ENCODE measurements at regions not wholly inside any gene's neighbourhood (a gene's known extent, or its start where the extent isn't known, plus 50 kb on each side); places are given as distances from the start of the nearest gene placed in this dataset.

- TF ChIP-seq, protein P1, sequence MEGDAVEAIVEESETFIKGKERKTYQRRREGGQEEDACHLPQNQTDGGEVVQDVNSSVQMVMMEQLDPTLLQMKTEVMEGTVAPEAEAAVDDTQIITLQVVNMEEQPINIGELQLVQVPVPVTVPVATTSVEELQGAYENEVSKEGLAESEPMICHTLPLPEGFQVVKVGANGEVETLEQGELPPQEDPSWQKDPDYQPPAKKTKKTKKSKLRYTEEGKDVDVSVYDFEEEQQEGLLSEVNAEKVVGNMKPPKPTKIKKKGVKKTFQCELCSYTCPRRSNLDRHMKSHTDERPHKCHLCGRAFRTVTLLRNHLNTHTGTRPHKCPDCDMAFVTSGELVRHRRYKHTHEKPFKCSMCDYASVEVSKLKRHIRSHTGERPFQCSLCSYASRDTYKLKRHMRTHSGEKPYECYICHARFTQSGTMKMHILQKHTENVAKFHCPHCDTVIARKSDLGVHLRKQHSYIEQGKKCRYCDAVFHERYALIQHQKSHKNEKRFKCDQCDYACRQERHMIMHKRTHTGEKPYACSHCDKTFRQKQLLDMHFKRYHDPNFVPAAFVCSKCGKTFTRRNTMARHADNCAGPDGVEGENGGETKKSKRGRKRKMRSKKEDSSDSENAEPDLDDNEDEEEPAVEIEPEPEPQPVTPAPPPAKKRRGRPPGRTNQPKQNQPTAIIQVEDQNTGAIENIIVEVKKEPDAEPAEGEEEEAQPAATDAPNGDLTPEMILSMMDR (IDR thresholded peaks at IDR 0.05 in 2 of 3, conservative IDR thresholded peaks at IDR 0.05 in 1 of 3; ENCODE audit: borderline replicate concordance in 1 of 3, insufficient read depth in 1 of 3, low read depth in 2 of 3, low read length in 2 of 3) = peak in 2 of 3 experiments; percentile 23 to 44; a peak in 3 of 6 replicates
- TF ChIP-seq EZH2phosphoT487 (IDR thresholded peaks at IDR 0.05; ENCODE audit: borderline replicate concordance) = no peak
- no peak for TF ChIP-seq POLR2AphosphoS5 (IDR thresholded peaks at IDR 0.05; ENCODE audit: low read depth, low read length)
- TF ChIP-seq, protein P2, sequence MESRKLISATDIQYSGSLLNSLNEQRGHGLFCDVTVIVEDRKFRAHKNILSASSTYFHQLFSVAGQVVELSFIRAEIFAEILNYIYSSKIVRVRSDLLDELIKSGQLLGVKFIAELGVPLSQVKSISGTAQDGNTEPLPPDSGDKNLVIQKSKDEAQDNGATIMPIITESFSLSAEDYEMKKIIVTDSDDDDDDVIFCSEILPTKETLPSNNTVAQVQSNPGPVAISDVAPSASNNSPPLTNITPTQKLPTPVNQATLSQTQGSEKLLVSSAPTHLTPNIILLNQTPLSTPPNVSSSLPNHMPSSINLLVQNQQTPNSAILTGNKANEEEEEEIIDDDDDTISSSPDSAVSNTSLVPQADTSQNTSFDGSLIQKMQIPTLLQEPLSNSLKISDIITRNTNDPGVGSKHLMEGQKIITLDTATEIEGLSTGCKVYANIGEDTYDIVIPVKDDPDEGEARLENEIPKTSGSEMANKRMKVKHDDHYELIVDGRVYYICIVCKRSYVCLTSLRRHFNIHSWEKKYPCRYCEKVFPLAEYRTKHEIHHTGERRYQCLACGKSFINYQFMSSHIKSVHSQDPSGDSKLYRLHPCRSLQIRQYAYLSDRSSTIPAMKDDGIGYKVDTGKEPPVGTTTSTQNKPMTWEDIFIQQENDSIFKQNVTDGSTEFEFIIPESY (IDR thresholded peaks at IDR 0.05; ENCODE audit: extremely low read depth, insufficient replicate concordance, low read length) = no peak
- TF ChIP-seq REST (IDR thresholded peaks at IDR 0.05; ENCODE audit: low read depth) = no peak
- TF ChIP-seq MAX (IDR thresholded peaks at IDR 0.05) = no peak
- TF ChIP-seq SIN3A (IDR thresholded peaks at IDR 0.05; ENCODE audit: low read depth) = no peak
- no peak for TF ChIP-seq EZH2 (IDR thresholded peaks at IDR 0.05)
- no peak for TF ChIP-seq CBX3 (IDR thresholded peaks at IDR 0.05; ENCODE audit: low read depth)
These were observed 211.2 kb downstream of the C6orf118 start for GRCh38 chr6:165098165-165098564.
